PC-9 (cell line): ENCODE measurements at regions not wholly inside any gene's neighbourhood (a gene's known extent, or its start where the extent isn't known, plus 50 kb on each side); places are given as distances from the start of the nearest gene placed in this dataset.

Source experiments
- CTCF ChIP-seq: fragments of 200-600 bp; sonication (generic); conservative IDR thresholded peaks from 2 replicates; pipeline ENCODE4 v1.6.1; 2017; ENCODE audit warnings: mixed run types, antibody characterized with exemption, mild to moderate bottlenecking, moderate library complexity
- EZH2 ChIP-seq: fragments of 200-600 bp; sonication (generic); IDR thresholded peaks from 2 replicates; pipeline ENCODE4 v1.8.0; 2017; ENCODE audit warnings: antibody characterized with exemption, low read depth

GRCh38 chrX:148159796-148160195 is 178.7 kb downstream of the FMR1NB start:
- no peak for TF ChIP-seq EZH2
- no peak for TF ChIP-seq CTCF
